ENCODE measurements at regions not wholly inside any gene's neighbourhood (a gene's known extent, or its start where the extent isn't known, plus 50 kb on each side); places are given as distances from the start of the nearest gene placed in this dataset.

DNA sequence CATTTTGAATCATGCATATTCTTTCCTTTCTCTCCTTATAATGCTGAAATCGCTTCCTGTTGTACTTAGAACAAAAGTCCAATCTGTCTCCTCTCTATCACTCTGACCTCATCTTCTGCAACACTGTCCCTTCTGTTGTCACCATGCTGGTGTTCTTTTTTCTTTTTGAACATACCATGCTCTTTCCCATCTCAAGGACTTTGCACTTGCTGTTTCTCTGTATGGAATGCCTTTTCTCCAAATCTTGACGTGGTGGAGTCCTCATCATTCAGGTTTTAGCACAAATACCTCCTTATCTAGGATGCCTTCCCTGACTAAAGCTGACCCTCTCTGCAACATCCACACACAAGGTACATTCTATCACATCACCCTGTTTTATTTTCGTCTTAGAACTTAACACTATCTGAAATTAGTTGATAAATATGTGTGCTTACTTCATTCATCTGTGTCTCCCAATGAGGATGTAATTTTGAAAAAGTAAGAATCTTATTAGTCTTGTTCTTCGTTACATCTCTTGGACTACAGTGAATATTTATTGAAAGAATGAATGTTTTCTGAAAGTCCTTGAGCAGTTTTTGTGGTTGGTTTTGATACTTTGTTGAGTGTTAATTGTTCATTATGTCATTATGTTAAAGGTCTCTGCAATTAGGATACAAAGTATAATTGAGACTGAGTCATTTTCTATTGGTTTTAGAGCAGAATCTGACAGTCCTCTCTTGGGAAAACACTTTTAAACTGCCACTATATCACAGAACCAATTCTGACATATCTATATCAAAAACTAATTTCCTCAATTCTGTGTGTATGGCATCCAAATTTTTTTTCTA is 145.3 kb upstream of the RASA1 start:
- no peak for DNase-seq (ENCODE audit: low spot score)
- Histone ChIP-seq H3K9me3 (no peaks in the 10 kb centered on the region), H3K4me3 (no peak overlapping the region), H3K27me3 (no peaks in the 10 kb centered on the region), H3K36me3 (no peaks in the 10 kb centered on the region), H3K4me1 (peaks cover 0 to 11% of the 10 kb centered on the region in 2 donors), H3K27ac (peak overlapping the region in 1 of 2 donors; percentile 49)
- TF ChIP-seq, protein P1, sequence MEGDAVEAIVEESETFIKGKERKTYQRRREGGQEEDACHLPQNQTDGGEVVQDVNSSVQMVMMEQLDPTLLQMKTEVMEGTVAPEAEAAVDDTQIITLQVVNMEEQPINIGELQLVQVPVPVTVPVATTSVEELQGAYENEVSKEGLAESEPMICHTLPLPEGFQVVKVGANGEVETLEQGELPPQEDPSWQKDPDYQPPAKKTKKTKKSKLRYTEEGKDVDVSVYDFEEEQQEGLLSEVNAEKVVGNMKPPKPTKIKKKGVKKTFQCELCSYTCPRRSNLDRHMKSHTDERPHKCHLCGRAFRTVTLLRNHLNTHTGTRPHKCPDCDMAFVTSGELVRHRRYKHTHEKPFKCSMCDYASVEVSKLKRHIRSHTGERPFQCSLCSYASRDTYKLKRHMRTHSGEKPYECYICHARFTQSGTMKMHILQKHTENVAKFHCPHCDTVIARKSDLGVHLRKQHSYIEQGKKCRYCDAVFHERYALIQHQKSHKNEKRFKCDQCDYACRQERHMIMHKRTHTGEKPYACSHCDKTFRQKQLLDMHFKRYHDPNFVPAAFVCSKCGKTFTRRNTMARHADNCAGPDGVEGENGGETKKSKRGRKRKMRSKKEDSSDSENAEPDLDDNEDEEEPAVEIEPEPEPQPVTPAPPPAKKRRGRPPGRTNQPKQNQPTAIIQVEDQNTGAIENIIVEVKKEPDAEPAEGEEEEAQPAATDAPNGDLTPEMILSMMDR (IDR thresholded peaks at IDR 0.05) = no peak

DNA sequence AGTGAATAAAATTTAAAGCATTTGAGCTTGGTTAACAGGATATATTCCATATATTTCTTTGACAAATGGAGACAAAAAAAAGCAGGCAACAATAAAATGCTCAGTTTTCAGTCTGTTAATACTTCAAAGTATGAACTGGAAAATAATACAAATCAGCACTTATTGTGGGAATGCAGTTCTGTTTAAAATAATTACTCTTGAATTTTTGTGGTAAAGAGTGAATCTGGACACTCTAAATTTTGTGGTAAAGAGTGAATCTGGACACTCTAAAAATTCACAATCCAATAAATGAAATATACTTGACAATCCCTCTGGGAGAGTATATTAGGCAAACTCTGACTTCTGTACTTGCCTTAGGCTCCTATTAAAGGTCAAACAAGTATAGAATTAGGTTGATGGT is 141.9 kb upstream of the RASA1 start:
- no peak for DNase-seq (ENCODE audit: low spot score)
- no peaks in the 10 kb centered on the region for H3K9me3 ChIP-seq
- no peak overlapping the region for H3K27ac ChIP-seq
- no peaks in the 10 kb centered on the region for H3K36me3 ChIP-seq
- TF ChIP-seq, protein P1 (IDR thresholded peaks at IDR 0.05) = no peak
- peaks cover 0 to 11% of the 10 kb centered on the region in 2 donors for H3K4me1 ChIP-seq
- H3K27me3 ChIP-seq = no peaks in the 10 kb centered on the region
- H3K4me3 ChIP-seq = no peak overlapping the region

DNA sequence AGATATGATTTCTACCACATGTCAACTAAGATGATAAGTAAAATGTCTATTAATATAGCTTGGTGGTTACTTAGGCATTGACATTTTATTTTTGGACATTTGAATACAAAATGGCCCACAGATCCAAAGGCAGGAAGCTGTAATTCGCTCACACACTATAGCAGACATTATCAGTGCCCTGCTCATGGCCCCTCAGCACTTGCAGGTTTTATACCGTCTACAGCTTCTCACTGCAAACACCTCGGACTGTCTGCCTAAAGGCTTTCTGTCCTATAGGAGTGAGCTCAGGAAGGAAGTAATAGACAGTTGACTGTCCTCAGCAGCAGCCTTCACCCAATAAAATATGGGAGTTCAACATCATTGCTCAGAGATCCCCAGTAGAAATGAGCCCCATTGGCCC is 140.8 kb upstream of the RASA1 start:
- Histone ChIP-seq H3K4me3 (no peak overlapping the region), H3K4me1 (peaks cover 0 to 6% of the 10 kb centered on the region in 2 donors), H3K9me3 (no peaks in the 10 kb centered on the region), H3K27ac (peak overlapping the region in 1 of 2 donors; percentile 21), H3K27me3 (no peaks in the 10 kb centered on the region), H3K36me3 (no peaks in the 10 kb centered on the region)
- DNase-seq (ENCODE audit: low spot score) = no peak
- TF ChIP-seq, protein P1 (IDR thresholded peaks at IDR 0.05) = no peak

DNA sequence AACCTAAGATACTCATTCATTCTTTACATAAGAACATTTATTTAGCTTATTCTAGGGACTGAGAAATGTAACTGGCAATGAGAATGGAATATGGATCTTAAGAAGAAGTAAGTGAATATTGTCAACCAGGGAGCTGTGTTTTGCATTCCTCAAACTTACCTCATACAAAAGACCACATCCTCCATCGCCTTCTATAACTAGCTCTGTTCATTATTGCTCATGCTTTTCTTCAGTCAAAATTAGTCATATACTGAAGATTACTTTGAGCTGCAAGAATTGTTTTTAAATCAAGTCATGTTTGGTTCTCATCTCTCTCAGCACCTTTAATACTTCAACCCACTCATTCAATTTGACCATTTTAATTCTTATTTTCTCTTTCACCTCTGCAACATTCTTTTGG is 140.3 kb upstream of the RASA1 start:
- Histone ChIP-seq H3K4me1 (peaks cover 0 to under 1% of the 10 kb centered on the region in 2 donors), H3K27me3 (no peaks in the 10 kb centered on the region), H3K4me3 (no peak overlapping the region), H3K9me3 (no peaks in the 10 kb centered on the region), H3K27ac (no peak overlapping the region), H3K36me3 (no peaks in the 10 kb centered on the region)
- DNase-seq (ENCODE audit: low spot score) = no peak
- TF ChIP-seq, protein P1 (IDR thresholded peaks at IDR 0.05) = no peak

DNA sequence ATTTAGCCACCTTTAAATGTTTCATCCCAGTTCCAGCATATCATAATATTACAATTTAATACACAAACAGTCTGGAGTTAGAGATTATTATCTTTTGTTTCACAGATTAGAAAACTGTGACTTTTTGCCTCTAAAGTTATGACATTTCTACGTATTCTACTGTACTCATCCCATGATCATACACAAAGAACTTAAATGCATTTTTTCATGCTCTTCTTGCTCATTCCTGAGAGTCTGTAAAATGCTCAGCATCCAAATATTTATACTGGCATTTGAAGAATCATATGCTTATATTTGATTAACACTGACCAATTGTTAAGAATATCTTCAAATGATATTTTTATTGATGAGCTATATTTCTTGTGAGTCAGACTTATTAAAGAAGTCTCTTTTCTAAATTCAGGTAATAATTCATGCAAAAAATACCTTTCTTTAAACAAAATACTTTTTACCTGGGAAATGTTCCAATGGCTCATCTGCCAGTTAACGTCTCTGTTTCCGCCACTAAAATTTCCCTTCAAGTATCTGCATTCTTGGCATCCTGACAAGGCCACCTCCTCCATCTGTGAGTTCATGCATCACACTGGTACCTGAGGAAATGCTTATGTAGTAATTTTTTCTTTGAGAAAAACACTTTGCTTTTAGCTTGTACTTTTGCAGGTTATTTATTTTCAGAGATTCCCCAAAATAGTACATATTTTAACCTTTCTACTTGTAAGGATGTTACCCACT is 139.6 kb upstream of the RASA1 start:
- TF ChIP-seq, protein P1 (IDR thresholded peaks at IDR 0.05) = no peak
- DNase-seq (ENCODE audit: low spot score) = no peak
- Histone ChIP-seq H3K27ac (no peak overlapping the region), H3K4me1 (no peaks in the 10 kb centered on the region), H3K4me3 (no peak overlapping the region), H3K27me3 (no peaks in the 10 kb centered on the region), H3K9me3 (no peaks in the 10 kb centered on the region), H3K36me3 (no peaks in the 10 kb centered on the region)
